ENCODE measurements at regions not wholly inside any gene's neighbourhood (a gene's known extent, or its start where the extent isn't known, plus 50 kb on each side); places are given as distances from the start of the nearest gene placed in this dataset.

- POLR2A ChIA-PET, result no interaction called here
- CTCF ChIA-PET, result no interaction called here
- intact Hi-C loops (cut with micrococcal nuclease), result no loop called here
Measured at GRCh38 chr5:2917524-2917923, 166.0 kb upstream of the IRX2 start.

More at GRCh38 chr5:2917524-2917923, 166.0 kb upstream of the IRX2 start:
- H3K9ac ChIP-seq (ENCODE audit: low read length), result no peak overlapping the region
- no peaks in the 10 kb centered on the region for H4K20me1 ChIP-seq (ENCODE audit: insufficient read depth)
- RAD21 ChIA-PET (ENCODE audit: low non-redundant PET in 1 of 2, low total read pairs in 2 of 2, uncharacterized antibody in 2 of 2, unreplicated experiment in 2 of 2), result no interaction called here
- H3K36me3 ChIP-seq (ENCODE audit: control insufficient read depth in 1 of 2, insufficient read depth in 2 of 2, low read length in 2 of 2), result no peaks in the 10 kb centered on the region
- ATAC-seq (no peak), DNase-seq (ENCODE audit: low read depth, low spot score) (no peak)
- no peaks in the 10 kb centered on the region for H3K27me3 ChIP-seq (ENCODE audit: insufficient read depth, low read length)
- TF ChIP-seq MAX (IDR thresholded peaks at IDR 0.05) (no peak), JUND (IDR thresholded peaks at IDR 0.05) (no peak), REST (IDR thresholded peaks at IDR 0.05; ENCODE audit: low read depth) (no peak), FOSL1 (IDR thresholded peaks at IDR 0.05; ENCODE audit: low read depth) (no peak), TCF7L2 (IDR thresholded peaks at IDR 0.05; ENCODE audit: borderline replicate concordance, extremely low read depth, insufficient read depth, insufficient read length) (no peak), YY1 (IDR thresholded peaks at IDR 0.05; ENCODE audit: extremely low read depth, insufficient replicate concordance, low read depth, low read length) (no peak), ATF3 (IDR thresholded peaks at IDR 0.05) (no peak)
- no peak overlapping the region for H3K4me3 ChIP-seq (replicated peaks in 1 of 2; ENCODE audit: low read depth in 1 of 2, low read length in 2 of 2)
- no peaks in the 10 kb centered on the region for H3K79me2 ChIP-seq (ENCODE audit: insufficient read depth, low read length)
- H3K4me2 ChIP-seq (ENCODE audit: low read length), result no peak overlapping the region
- H3K9me3 ChIP-seq (ENCODE audit: control insufficient read depth in 1 of 2, insufficient read depth in 1 of 2, low read depth in 1 of 2, low read length in 2 of 2), result peaks cover 14 to 48% of the 10 kb centered on the region in 2 experiments; a peak in 2 of 4 replicates
- H3K27ac ChIP-seq (ENCODE audit: low read depth, low read length), result no peak overlapping the region
- H3K4me1 ChIP-seq (ENCODE audit: control insufficient read depth in 1 of 2, insufficient read depth in 2 of 2, low read length in 2 of 2), result no peaks in the 10 kb centered on the region
- H3K9me2 ChIP-seq (ENCODE audit: insufficient read depth), result no peaks in the 10 kb centered on the region
- no TSS peak for BruUV-seq (replicated peaks)
- H2AFZ ChIP-seq (ENCODE audit: low read depth, low read length, poor library complexity, severe bottlenecking), result no peak overlapping the region
